ENCODE measurements at regions not wholly inside any gene's neighbourhood (a gene's known extent, or its start where the extent isn't known, plus 50 kb on each side); places are given as distances from the start of the nearest gene placed in this dataset.

DNA sequence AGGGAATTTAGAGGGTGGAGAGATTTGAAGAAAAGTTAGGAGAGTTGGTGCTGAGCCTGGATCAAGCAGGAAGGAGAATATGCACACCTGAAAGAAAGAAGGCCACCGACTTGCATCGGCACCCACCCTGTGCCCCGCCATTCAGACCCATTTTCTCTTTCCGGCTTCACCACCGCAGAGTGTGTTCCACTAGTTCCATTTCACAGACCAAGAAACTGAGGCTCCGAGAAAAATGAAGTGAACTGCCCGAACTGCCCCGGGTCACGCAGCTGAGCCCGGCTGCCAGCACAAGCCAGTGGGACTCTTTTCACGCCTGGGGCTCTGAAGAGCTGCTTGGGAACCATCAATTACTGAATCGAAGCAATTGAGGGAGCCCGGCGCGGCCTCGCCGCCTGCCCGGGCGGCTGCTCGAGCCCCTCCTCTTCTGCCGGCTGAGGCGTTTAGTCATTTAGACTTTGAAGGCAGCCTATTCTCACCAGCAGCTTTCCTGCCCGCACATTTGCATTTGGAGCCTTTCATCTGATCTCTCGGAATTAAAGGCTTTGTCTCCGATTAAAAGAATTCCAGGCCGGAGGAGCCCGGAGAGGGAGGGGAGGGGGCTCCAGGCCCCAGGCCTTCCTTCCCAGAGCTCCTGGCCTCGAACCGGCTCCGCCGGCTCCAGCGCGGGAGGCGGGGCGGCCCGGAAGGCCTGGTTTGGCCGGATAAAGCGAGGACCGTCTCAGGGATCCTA lies 140.2 kb upstream of the PJA1 start:
- Histone ChIP-seq H3K4me1 (no peaks in the 10 kb centered on the region), H3K36me3 (no peaks in the 10 kb centered on the region), H3K27me3 (no peaks in the 10 kb centered on the region), H3K9me3 (no peaks in the 10 kb centered on the region), H3K27ac (no peak overlapping the region), H3K4me3 (no peak overlapping the region)
- WGBS (ENCODE audit: insufficient coverage, low coverage, low lambda C conversion rate, missing lambda C conversion rate): 43% methylated on average over 15 of the region's 39 CpGs
- ATAC-seq: no peak
- TF ChIP-seq, protein P1, sequence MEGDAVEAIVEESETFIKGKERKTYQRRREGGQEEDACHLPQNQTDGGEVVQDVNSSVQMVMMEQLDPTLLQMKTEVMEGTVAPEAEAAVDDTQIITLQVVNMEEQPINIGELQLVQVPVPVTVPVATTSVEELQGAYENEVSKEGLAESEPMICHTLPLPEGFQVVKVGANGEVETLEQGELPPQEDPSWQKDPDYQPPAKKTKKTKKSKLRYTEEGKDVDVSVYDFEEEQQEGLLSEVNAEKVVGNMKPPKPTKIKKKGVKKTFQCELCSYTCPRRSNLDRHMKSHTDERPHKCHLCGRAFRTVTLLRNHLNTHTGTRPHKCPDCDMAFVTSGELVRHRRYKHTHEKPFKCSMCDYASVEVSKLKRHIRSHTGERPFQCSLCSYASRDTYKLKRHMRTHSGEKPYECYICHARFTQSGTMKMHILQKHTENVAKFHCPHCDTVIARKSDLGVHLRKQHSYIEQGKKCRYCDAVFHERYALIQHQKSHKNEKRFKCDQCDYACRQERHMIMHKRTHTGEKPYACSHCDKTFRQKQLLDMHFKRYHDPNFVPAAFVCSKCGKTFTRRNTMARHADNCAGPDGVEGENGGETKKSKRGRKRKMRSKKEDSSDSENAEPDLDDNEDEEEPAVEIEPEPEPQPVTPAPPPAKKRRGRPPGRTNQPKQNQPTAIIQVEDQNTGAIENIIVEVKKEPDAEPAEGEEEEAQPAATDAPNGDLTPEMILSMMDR (IDR thresholded peaks at IDR 0.05): no peak
- TF ChIP-seq POLR2A (IDR thresholded peaks at IDR 0.05): no peak
- DNase-seq: no peak
- intact Hi-C loops (cut with DNase I): no loop called here

DNA sequence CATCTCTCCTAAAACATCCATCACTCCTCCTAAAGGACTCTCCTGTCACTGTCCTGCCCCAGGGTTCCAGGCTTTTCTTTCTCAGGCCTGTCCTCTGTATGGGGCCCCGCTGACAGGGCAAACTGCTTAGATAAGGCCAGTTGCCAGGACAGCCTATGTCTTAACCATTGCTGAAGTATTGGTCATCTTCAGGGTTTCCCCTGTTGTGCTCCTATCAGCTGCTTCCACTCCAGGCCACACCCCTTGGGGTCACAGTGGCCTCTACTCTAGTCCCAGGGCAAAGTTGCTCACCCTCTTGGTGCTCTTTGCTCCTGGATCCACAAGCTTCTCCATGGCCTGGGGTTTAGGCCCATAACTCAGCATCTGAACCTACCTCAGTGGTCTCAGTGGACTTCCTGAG lies 138.0 kb upstream of the PJA1 start:
- H3K27ac ChIP-seq: no peak overlapping the region
- DNase-seq (no peak), ATAC-seq (no peak)
- no peak overlapping the region for H3K4me3 ChIP-seq
- intact Hi-C loops (cut with DNase I): no loop called here
- TF ChIP-seq, protein P1 (IDR thresholded peaks at IDR 0.05): no peak
- no peak for TF ChIP-seq POLR2A (IDR thresholded peaks at IDR 0.05)
- H3K27me3 ChIP-seq: no peaks in the 10 kb centered on the region
- H3K36me3 ChIP-seq: no peaks in the 10 kb centered on the region
- no peaks in the 10 kb centered on the region for H3K4me1 ChIP-seq
- no peaks in the 10 kb centered on the region for H3K9me3 ChIP-seq
- WGBS (ENCODE audit: insufficient coverage, low coverage, low lambda C conversion rate, missing lambda C conversion rate): 80% methylated on average over 1 of the region's 1 CpG

DNA sequence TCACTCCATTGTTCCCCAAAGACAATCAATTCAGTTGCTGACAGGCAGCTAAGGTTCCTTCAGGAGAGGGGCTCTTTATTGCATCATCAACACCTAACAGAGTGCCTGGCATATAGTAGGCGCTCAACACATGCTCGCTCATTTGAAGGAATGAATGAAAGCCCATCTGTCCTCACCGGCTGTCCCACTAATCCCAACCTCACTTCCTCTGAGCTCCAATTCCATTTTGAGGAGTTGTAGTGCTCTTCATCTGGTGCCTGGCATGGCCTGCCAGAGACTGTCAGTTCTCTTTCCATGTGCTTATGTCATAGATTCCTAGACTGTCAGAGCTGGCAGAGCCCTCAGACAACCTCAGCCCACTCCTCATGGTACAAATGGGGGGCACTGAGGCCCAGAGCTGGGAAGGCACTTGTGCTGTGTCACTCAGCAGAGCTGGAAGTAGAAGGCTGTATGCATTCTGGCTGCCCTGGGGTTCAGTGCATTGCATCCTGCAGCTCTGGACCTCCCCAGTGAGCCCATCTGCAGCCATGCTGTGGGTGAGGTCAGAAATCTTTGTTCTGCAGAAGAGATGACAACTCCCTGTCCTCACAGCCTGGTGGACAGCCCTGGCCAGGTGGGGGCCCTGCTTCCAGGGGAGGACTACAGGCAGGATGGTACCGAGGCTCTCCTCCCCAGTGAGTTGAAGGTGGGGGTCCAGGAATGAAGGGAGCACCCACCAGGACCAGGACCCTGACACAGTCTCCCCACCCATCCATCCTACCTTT lies 134.9 kb upstream of the PJA1 start:
- Histone ChIP-seq H3K4me3 (no peak overlapping the region), H3K36me3 (no peaks in the 10 kb centered on the region), H3K27ac (no peak overlapping the region), H3K9me3 (no peaks in the 10 kb centered on the region), H3K4me1 (no peaks in the 10 kb centered on the region), H3K27me3 (no peaks in the 10 kb centered on the region)
- ATAC-seq (no peak), DNase-seq (no peak)
- WGBS (ENCODE audit: insufficient coverage, low coverage, low lambda C conversion rate, missing lambda C conversion rate): 58% methylated on average over 3 of the region's 4 CpGs
- TF ChIP-seq, protein P1 (IDR thresholded peaks at IDR 0.05): no peak
- no peak for TF ChIP-seq POLR2A (IDR thresholded peaks at IDR 0.05)
- intact Hi-C loops (cut with DNase I): no loop called here

DNA sequence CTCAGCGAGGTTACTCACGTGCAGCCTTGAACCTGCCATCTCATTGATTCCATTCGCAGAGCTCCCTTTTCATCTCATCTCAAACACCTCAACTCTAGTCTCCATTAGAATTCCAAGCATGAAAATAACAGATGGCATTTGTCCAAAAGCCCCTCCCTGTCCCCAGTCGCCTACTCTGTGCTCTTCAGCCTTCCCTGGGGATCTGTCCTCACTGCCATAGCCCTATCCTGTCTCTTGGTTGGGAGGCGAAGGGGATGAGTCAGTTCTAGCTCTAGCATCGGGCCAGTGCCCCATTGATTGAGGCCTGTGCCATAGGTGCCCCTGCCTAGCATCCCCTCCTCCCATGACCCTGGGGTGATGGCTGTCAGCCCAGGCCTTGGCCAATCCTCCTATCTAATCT lies 134.0 kb upstream of the PJA1 start:
- no peaks in the 10 kb centered on the region for H3K4me1 ChIP-seq
- no peaks in the 10 kb centered on the region for H3K9me3 ChIP-seq
- WGBS (ENCODE audit: insufficient coverage, low coverage, low lambda C conversion rate, missing lambda C conversion rate): 71% methylated on average over 6 of the region's 6 CpGs
- DNase-seq (no peak), ATAC-seq (no peak)
- H3K36me3 ChIP-seq: no peaks in the 10 kb centered on the region
- intact Hi-C loops (cut with DNase I): no loop called here
- no peaks in the 10 kb centered on the region for H3K27me3 ChIP-seq
- no peak overlapping the region for H3K27ac ChIP-seq
- TF ChIP-seq, protein P1 (IDR thresholded peaks at IDR 0.05): no peak
- no peak for TF ChIP-seq POLR2A (IDR thresholded peaks at IDR 0.05)
- H3K4me3 ChIP-seq: no peak overlapping the region
